Stimulated activated memory B cell treated with anti-CD40 and anti-IgM and Interleukin-4, amounts not matched to agents 10 μg/mL and 1 μg/mL and 100 μg/mL, for 72 hours (primary cell): ENCODE measurements at regions not wholly inside any gene's neighbourhood (a gene's known extent, or its start where the extent isn't known, plus 50 kb on each side); places are given as distances from the start of the nearest gene placed in this dataset.

Experiments
- ATAC-seq: fragments of 150-1000 bp; cut with Tn5 transposase; 2 replicates; pipeline ENCODE4 v1.10.0; 2021
- H3K27ac Mint-ChIP-seq: one replicate; pipeline ENCODE4 v1.8.0; 2022; ENCODE audit warnings: mild to moderate bottlenecking, mixed read lengths
- H3K27me3 Mint-ChIP-seq: one replicate; pipeline ENCODE4 v1.8.0; 2022; ENCODE audit warnings: mixed read lengths
- H3K36me3 Mint-ChIP-seq: one replicate; pipeline ENCODE4 v1.8.0; 2022; ENCODE audit warnings: mixed read lengths
- H3K4me1 Mint-ChIP-seq: one replicate; pipeline ENCODE4 v1.8.0; 2022; ENCODE audit warnings: mixed read lengths
- H3K4me3 Mint-ChIP-seq: one replicate; pipeline ENCODE4 v1.8.0; 2022; ENCODE audit warnings: mild to moderate bottlenecking, moderate library complexity, mixed read lengths
- H3K9me3 Mint-ChIP-seq: one replicate; pipeline ENCODE4 v1.8.0; 2022; ENCODE audit warnings: mixed read lengths

DNA sequence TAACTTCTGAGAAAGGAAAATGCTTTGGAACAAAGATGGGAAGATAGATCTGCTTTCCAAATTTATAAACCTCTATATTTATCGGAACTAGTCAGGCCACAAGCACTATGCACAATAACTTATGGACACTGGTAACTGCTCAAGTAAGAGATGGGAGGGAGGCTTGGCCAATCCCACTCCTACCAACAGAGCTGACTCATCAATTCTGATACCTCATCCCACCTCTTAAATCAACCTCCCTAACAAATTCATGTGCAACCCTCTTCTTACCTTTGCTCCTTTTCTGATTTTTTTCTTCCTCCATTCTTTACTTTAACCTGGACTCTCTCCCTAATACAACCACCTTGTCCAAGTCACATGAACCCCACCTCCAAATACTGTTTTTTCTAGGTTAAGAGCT, 289.9 kb upstream of the FAM241A start:
- no peaks in the 10 kb centered on the region for H3K4me1 Mint-ChIP-seq
- H3K27me3 Mint-ChIP-seq: peaks cover 7% of the 10 kb centered on the region
- no peaks in the 10 kb centered on the region for H3K36me3 Mint-ChIP-seq
- ATAC-seq: no peak
- H3K9me3 Mint-ChIP-seq: no peaks in the 10 kb centered on the region
- no peak overlapping the region for H3K4me3 Mint-ChIP-seq
- H3K27ac Mint-ChIP-seq: no peak overlapping the region

DNA sequence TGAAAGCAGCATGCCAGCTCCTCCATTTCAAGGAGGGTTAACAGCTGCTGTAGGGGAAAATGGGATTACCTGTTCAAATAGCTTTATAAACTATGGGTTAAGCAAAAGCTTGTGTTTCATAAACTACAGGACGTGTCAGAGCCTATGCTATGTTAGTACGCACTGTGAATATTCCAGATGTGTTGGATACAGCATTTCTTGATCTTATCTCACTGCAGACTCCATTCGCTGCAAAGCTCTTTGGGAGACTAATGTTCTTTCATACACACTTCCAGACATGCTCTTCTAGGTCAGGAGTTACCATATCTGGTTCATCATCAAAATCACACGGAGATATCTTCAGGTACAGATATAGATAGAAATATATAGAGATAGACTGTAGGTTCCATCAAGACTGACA, 281.2 kb upstream of the FAM241A start:
- Mint-ChIP-seq H3K4me1 (no peaks in the 10 kb centered on the region), H3K27me3 (peaks cover 8% of the 10 kb centered on the region), H3K9me3 (peaks cover 4% of the 10 kb centered on the region), H3K4me3 (no peak overlapping the region), H3K36me3 (no peaks in the 10 kb centered on the region), H3K27ac (no peak overlapping the region)
- no peak for ATAC-seq

DNA sequence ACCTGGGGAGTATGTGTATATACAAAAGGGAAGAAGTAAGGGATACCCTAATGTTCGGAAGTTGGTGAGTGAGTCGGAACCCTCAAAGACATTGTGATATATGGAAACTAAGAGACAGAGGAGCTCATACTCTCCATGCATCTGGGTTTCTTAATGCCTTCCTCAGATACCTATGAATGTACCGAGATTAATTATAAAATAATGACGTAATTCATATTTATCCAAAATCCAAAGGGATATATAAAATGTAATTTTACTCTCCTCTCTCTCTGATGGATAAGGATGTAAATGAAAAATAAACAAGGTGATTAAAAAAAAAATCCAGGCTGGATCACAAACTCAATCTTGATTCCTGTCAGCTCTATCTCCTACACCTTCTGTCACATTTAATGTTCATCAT, 275.9 kb upstream of the FAM241A start:
- Mint-ChIP-seq H3K4me1 (no peaks in the 10 kb centered on the region), H3K27ac (no peak overlapping the region), H3K27me3 (peaks cover 8% of the 10 kb centered on the region), H3K36me3 (no peaks in the 10 kb centered on the region), H3K4me3 (no peak overlapping the region), H3K9me3 (peaks cover 4% of the 10 kb centered on the region)
- no peak for ATAC-seq

DNA sequence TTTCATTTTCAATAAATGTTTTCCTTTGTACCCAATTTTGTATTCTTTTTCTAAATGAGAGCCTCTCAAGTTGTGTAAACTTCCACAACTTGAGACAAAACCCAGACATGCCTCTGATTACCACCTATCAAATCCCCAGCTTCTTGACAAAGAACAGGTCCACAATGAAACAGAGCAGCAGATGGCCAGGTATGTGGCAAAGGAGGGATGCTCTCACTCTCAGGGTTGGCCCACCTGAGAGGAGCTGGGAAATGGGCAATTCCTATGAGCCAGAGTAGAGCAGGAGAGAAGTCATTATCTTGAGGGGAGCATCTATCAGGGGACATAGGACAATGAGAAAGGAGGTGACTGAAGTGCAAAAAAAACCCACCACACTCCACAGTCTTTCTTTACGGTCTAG, 273.5 kb upstream of the FAM241A start:
- Mint-ChIP-seq H3K4me1 (no peaks in the 10 kb centered on the region), H3K36me3 (no peaks in the 10 kb centered on the region), H3K27me3 (peaks cover 10% of the 10 kb centered on the region), H3K4me3 (no peak overlapping the region), H3K9me3 (no peaks in the 10 kb centered on the region), H3K27ac (no peak overlapping the region)
- no peak for ATAC-seq

DNA sequence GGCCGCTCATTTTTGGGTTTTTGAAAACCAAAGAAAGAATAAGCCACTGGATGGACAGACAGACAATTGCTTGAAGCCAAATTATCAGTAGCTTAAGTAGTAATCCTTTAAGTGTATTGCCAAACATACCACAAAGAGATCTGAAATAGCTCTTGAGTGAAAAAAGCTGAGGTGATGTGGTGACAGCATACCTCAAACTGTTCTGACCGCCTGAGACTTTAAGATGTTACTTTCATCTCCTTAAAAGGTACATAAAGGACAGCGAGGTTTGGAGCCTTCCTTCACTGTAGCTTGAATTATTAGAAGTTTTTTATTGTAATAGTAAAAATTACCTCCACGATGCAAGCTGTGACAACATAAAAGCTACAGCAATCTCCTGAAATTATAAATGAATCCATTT, 271.5 kb upstream of the FAM241A start:
- ATAC-seq: no peak
- peaks cover 12% of the 10 kb centered on the region for H3K27me3 Mint-ChIP-seq
- no peak overlapping the region for H3K27ac Mint-ChIP-seq
- no peaks in the 10 kb centered on the region for H3K36me3 Mint-ChIP-seq
- H3K4me1 Mint-ChIP-seq: no peaks in the 10 kb centered on the region
- H3K9me3 Mint-ChIP-seq: no peaks in the 10 kb centered on the region
- no peak overlapping the region for H3K4me3 Mint-ChIP-seq

DNA sequence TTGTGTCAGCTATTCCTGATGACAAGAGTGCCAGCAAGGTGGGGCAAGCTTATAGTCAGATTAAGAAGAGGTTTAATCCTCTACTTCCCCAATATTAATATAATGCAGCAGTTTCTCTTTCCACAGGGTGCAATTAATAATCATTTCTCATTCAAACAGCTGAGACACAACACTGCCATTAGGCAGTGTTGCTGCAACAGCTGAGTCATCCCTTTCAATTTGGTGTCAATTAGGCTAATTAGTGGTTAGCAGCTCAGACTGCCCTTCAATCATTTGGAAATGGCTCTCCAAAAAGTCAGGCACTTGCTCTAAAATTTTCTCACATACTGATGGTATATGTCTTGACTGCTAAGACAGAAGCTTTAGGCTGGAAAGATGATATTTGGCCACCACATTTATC, 265.7 kb upstream of the FAM241A start:
- Mint-ChIP-seq H3K9me3 (no peaks in the 10 kb centered on the region), H3K4me1 (no peaks in the 10 kb centered on the region), H3K36me3 (no peaks in the 10 kb centered on the region), H3K4me3 (no peak overlapping the region), H3K27me3 (peaks cover 12% of the 10 kb centered on the region), H3K27ac (no peak overlapping the region)
- ATAC-seq: no peak

DNA sequence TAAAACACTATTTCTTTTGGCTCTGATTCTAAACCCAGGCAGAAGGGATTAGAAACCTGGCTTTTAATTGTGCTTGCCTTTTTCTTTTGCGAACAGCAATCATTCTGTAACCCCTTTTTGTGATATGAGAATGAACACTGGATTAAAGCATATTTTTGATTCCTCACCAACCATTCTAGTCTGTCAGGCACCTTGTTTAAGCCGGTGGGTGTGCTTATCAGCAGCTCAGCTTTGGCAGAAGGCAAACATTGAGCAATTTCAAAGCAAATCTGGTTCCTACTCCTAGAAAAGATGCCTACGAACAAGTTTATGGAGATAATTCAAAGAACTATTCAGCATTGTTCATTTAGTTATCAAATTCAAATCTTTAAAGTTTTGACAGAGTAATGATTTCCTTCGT, 265.1 kb upstream of the FAM241A start:
- Mint-ChIP-seq H3K27me3 (peaks cover 12% of the 10 kb centered on the region), H3K9me3 (no peaks in the 10 kb centered on the region), H3K4me1 (no peaks in the 10 kb centered on the region), H3K4me3 (no peak overlapping the region), H3K27ac (no peak overlapping the region), H3K36me3 (no peaks in the 10 kb centered on the region)
- ATAC-seq: no peak

DNA sequence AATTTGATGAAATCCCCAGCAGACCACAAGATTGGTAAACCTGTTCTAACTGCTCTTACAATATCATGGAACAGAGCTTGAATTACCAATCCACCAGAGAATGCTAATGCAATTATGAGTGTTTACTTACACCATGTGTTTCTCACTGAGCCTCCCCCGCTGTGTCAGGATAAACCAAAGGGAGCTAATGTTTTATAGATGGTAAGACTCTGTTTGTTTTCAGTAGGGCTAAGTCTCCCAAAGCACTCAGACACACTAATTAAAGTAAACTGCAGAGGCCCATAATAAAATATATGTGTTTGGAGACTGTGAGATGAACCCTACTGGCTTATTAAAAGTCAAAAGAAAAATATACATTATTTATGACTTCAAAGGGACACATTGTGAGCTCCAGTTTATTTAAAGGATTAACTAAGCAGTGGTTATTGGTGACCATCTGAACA, 261.7 kb upstream of the FAM241A start:
- Mint-ChIP-seq H3K4me3 (no peak overlapping the region), H3K36me3 (no peaks in the 10 kb centered on the region), H3K9me3 (no peaks in the 10 kb centered on the region), H3K27me3 (no peaks in the 10 kb centered on the region), H3K27ac (no peak overlapping the region), H3K4me1 (no peaks in the 10 kb centered on the region)
- ATAC-seq: no peak

DNA sequence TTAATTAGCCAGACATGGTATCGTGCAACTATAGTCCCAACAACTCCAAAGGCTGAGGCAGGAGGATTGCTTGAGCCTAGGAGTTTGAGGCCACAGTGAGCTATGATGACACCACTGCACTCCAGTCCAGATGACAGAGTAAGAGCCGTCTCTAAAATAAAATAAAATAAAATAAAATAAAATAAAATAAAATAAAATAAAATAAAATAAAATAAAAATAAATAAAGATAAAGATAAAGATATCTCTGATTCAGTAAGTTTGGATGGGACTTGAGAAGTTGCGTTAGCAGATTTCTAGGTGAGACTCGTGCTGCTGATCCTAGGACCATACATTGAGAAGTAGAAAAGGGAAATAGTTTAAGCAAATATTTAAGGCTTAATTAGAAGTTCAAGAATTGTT, 254.8 kb upstream of the FAM241A start:
- Mint-ChIP-seq H3K27me3 (peaks cover 27% of the 10 kb centered on the region), H3K4me1 (no peaks in the 10 kb centered on the region), H3K27ac (no peak overlapping the region), H3K36me3 (no peaks in the 10 kb centered on the region), H3K9me3 (no peaks in the 10 kb centered on the region), H3K4me3 (no peak overlapping the region)
- ATAC-seq: no peak

DNA sequence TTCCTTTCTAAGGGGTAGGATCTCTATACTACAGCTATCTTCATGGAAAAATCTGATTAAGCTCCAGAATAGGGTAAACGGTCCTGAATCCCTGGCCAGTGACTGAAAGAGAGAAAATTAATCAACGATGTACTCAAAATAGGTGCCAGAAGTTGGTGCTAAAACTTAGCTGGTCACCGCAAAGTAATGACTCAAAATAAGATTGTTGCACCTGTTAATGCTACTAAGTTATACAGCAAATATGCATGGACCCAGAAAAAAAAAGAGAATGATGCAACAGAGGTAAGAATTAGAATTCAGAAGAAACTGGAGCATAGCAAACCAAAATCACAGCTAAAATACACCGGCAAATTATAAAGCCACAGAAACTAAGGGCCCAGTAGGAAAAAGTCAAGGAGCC, 239.7 kb upstream of the FAM241A start:
- ATAC-seq: no peak
- Mint-ChIP-seq H3K4me3 (no peak overlapping the region), H3K27ac (no peak overlapping the region), H3K4me1 (no peaks in the 10 kb centered on the region), H3K36me3 (no peaks in the 10 kb centered on the region), H3K9me3 (no peaks in the 10 kb centered on the region), H3K27me3 (no peaks in the 10 kb centered on the region)

DNA sequence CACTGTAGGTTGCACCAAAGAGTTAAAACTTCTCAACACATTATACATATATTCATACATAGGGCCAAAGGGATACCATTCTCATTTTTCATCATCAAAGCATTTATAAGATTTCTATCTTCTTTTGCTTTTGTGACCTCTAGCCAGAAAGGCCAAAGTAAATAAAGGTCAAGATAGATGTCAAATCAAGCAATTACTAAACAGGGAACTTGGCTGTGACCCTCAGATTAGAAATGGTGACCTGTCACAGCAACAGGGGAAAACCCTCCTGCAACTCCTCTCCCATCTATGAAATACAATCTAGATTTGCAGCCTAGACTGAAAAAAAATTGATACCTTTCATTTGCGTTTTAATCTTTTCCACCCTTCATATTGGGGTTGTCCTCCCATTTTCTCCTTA, 225.6 kb upstream of the FAM241A start:
- Mint-ChIP-seq H3K27ac (no peak overlapping the region), H3K27me3 (peaks cover 26% of the 10 kb centered on the region), H3K4me1 (no peaks in the 10 kb centered on the region), H3K9me3 (peaks cover 2% of the 10 kb centered on the region), H3K4me3 (no peak overlapping the region), H3K36me3 (no peaks in the 10 kb centered on the region)
- ATAC-seq: no peak

DNA sequence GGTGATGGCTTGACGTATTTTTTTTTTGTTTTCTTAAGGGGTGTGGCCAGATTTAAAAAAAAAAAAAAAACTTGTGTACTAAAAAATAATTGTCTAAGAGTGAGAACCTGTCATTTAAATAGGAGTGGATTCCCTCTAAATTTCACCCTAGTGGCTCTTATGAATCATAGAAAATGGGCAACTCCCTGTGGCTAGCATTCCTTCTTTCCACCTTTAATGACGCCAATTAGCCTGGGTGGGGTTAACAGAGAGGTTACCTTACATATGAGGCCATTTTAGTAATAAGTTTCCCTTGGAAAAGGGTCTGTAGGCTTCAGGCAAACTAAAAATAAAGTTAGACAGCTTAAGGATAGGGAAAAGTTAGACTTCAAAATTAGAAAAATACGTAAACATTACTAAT, 223.5 kb upstream of the FAM241A start:
- peaks cover 20% of the 10 kb centered on the region for H3K27me3 Mint-ChIP-seq
- H3K27ac Mint-ChIP-seq: no peak overlapping the region
- H3K4me3 Mint-ChIP-seq: no peak overlapping the region
- no peaks in the 10 kb centered on the region for H3K36me3 Mint-ChIP-seq
- no peaks in the 10 kb centered on the region for H3K9me3 Mint-ChIP-seq
- no peaks in the 10 kb centered on the region for H3K4me1 Mint-ChIP-seq
- no peak for ATAC-seq

DNA sequence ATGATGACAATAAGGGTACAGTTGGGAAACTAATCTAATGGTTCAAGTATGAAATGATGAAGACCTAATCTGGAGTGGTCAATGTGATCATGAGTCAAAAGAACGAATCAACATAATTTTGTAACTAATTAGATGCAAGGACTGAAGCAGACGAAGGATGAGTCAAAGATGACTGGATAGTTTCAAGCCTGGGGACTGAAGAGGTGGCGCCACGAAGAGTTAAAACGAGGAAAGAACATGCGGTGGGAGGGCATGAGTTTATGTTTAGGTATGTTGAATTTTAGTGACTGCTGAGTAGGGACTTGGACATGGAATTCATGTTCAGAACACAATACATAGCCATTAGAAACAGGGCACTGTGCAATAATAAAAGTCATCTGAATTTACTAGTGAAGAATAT, 221.5 kb upstream of the FAM241A start:
- Mint-ChIP-seq H3K9me3 (no peaks in the 10 kb centered on the region), H3K27me3 (peaks cover 7% of the 10 kb centered on the region), H3K4me1 (no peaks in the 10 kb centered on the region), H3K27ac (no peak overlapping the region), H3K36me3 (no peaks in the 10 kb centered on the region), H3K4me3 (no peak overlapping the region)
- no peak for ATAC-seq

DNA sequence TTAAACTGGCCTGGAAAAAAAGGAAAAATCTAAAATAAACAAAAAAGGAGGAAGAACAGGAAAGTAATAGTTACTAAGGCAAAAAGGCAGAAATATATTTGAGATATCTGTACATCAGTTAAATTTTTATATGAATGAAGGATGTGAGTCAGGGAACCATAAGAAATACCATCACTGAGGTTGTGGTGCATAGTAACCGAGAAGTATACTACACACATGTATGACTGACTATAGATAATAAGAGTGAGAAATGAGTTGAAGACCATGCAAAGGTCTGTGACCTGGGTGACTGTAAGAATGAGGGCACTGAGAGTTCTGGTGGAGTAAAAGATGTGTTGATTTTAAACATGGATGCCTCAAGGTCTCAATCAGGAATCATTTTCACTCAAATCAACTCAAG, 220.6 kb upstream of the FAM241A start:
- Mint-ChIP-seq H3K27me3 (peaks cover 7% of the 10 kb centered on the region), H3K36me3 (no peaks in the 10 kb centered on the region), H3K27ac (no peak overlapping the region), H3K9me3 (no peaks in the 10 kb centered on the region), H3K4me1 (peaks cover 2% of the 10 kb centered on the region), H3K4me3 (no peak overlapping the region)
- ATAC-seq: no peak

DNA sequence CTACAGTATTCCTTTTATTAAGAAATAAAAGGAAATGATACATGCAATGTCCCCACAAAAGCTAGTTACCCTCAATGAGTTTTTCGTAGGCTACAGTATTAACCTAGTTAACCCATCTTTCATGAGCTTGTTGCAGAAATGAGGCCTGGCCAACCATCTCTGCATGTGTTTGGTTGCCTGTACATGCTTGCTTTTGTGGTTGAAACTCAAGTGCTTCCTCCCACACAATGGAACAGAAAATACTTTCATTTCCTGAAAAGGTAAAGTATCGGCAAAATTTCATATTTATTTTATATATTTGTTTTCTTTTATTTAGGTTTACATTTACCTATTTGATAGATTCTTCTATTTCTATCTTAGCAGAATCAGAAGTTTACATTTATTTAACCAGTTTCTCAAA, 214.6 kb upstream of the FAM241A start:
- H3K27ac Mint-ChIP-seq: no peak overlapping the region
- peak; percentile 91 for ATAC-seq

DNA sequence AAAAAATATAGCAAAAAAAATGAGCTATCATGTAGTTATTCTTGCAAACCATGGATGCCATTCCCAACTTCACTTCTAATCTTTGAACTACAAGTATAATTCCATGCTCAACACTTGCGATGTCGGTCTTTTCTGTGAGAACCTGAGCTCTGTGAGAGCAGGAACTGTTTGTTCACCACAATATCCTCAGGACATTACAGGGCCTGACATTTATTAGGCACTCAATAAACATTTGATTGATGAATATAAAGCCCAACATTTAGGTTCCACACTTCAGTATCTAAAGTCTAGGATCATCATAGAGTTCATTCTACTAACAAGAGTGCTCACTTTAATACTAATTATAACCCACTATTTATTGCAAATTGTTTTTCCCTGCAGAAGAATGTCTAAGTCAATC, 211.6 kb upstream of the FAM241A start:
- no peaks in the 10 kb centered on the region for H3K36me3 Mint-ChIP-seq
- peaks cover 12% of the 10 kb centered on the region for H3K4me1 Mint-ChIP-seq
- H3K9me3 Mint-ChIP-seq: no peaks in the 10 kb centered on the region
- no peak overlapping the region for H3K27ac Mint-ChIP-seq
- H3K27me3 Mint-ChIP-seq: no peaks in the 10 kb centered on the region
- H3K4me3 Mint-ChIP-seq: no peak overlapping the region
- ATAC-seq: no peak

More for the DNA sequence above, 214.6 kb upstream of the FAM241A start:
- H3K4me3 Mint-ChIP-seq: no peak overlapping the region
- no peaks in the 10 kb centered on the region for H3K36me3 Mint-ChIP-seq
- peaks cover 12% of the 10 kb centered on the region for H3K4me1 Mint-ChIP-seq
- H3K27me3 Mint-ChIP-seq: no peaks in the 10 kb centered on the region
- no peaks in the 10 kb centered on the region for H3K9me3 Mint-ChIP-seq

DNA sequence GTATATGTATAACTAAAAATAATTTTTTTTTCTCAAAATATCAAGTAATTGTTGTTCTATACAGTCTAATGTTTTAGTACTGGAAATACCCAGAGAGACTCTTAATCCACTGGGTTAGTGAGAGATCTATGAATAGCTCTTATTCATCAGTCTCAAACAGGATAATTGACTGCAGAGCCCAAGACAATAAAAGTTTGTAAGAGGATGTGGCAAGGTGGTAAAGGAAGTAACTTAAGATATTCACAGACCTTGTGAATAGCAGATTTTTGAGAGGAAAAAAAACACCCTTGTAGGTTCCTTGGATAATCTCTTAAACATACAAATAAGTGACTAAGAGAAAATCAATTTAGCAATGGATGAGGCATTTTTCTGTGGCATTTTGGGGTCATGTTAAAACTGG, 210.9 kb upstream of the FAM241A start:
- Mint-ChIP-seq H3K27ac (no peak overlapping the region), H3K4me3 (no peak overlapping the region)

More for the DNA sequence above, 210.9 kb upstream of the FAM241A start:
- peaks cover 12% of the 10 kb centered on the region for H3K4me1 Mint-ChIP-seq
- no peaks in the 10 kb centered on the region for H3K9me3 Mint-ChIP-seq
- ATAC-seq: no peak
- H3K27me3 Mint-ChIP-seq: no peaks in the 10 kb centered on the region
- H3K36me3 Mint-ChIP-seq: no peaks in the 10 kb centered on the region
